ENCODE measurements at regions not wholly inside any gene's neighbourhood (a gene's known extent, or its start where the extent isn't known, plus 50 kb on each side); places are given as distances from the start of the nearest gene placed in this dataset.
A peak's percentile ranks its signal among the peaks of the same experiment; 100 is the strongest.

- Histone ChIP-seq H3K56ac (replicated peaks; ENCODE audit: insufficient read length, low read depth, low read length) (no peak overlapping the region), H3K18ac (ENCODE audit: extremely low read depth, low read length) (no peak overlapping the region; the same call in 1 of the 2 replicates), H3K79me2 (ENCODE audit: control insufficient read depth in 1 of 2, insufficient read depth in 2 of 2, low read length in 2 of 2) (no peaks in the 10 kb centered on the region), H3K9ac (replicated peaks in 1 of 4; ENCODE audit: extremely low read depth in 1 of 4, low read depth in 3 of 4, low read length in 3 of 4) (no peak overlapping the region), H3K36me3 (ENCODE audit: control insufficient read depth in 2 of 4, insufficient read depth in 4 of 4, low read length in 3 of 4) (peaks cover 0 to 6% (median 2%) of the 10 kb centered on the region in 4 experiments; a peak in 2 of 8 replicates), H3K27me3 (replicated peaks in 1 of 4; ENCODE audit: control insufficient read depth in 3 of 4, extremely low read depth in 1 of 4, insufficient read depth in 3 of 4, low read length in 3 of 4) (peaks cover 0 to 1% (median 0%) of the 10 kb centered on the region in 4 experiments; a peak in 1 of 7 replicates), H4K20me1 (replicated peaks in 1 of 2; ENCODE audit: control insufficient read depth in 1 of 2, insufficient read depth in 2 of 2, low read length in 2 of 2) (no peaks in the 10 kb centered on the region), H3K4me2 (ENCODE audit: insufficient read depth in 1 of 2, low read depth in 2 of 2, low read length in 2 of 2) (no peak overlapping the region), H2BK120ac (replicated peaks; ENCODE audit: low read depth, low read length) (no peak overlapping the region), H4K91ac (replicated peaks; ENCODE audit: insufficient read length, low read length) (no peak overlapping the region), H3K4ac (replicated peaks; ENCODE audit: insufficient read length, low read depth, low read length) (peak overlapping the region; percentile 69), H3K23ac (ENCODE audit: insufficient read length) (no peak overlapping the region), H3K27ac (ENCODE audit: low read depth, low read length) (no peak overlapping the region), H2BK20ac (ENCODE audit: low read length) (peak overlapping the region; percentile 4; the same call in 1 of the 2 replicates), H2BK5ac (ENCODE audit: low read depth, low read length) (no peak overlapping the region), H3K9me3 (ENCODE audit: insufficient read depth in 2 of 2, low read depth in 1 of 2, low read length in 1 of 2) (peaks cover 0 to 4% of the 10 kb centered on the region in 2 experiments; a peak in 1 of 4 replicates), H2AK5ac (ENCODE audit: low read depth, low read length) (no peak overlapping the region), H3K79me1 (ENCODE audit: low read depth, low read length) (no peaks in the 10 kb centered on the region), H3K4me1 (replicated peaks in 1 of 4; ENCODE audit: control insufficient read depth in 3 of 4, insufficient read depth in 4 of 4, low read length in 3 of 4) (peaks cover 0 to 9% (median 6%) of the 10 kb centered on the region in 4 experiments; a peak in 4 of 7 replicates), H3K23me2 (ENCODE audit: low read depth, low read length) (no peaks in the 10 kb centered on the region), H3K4me3 (ENCODE audit: extremely low read depth in 1 of 4, insufficient read depth in 2 of 4, low read depth in 3 of 4, low read length in 4 of 4) (no peak overlapping the region), H4K5ac (ENCODE audit: insufficient read length, low read depth, low read length) (no peak overlapping the region), H2BK15ac (ENCODE audit: low read length) (no peak overlapping the region), H3K14ac (ENCODE audit: insufficient read length) (no peak overlapping the region), H2AFZ (ENCODE audit: low read length) (peak overlapping the region; percentile 82), H2BK12ac (ENCODE audit: low read depth, low read length) (peak overlapping the region; percentile 4; the same call in 1 of the 2 replicates), H4K8ac (ENCODE audit: extremely low read depth, insufficient read depth, low read length) (no peak overlapping the region)
- TF ChIP-seq BCL11A (IDR thresholded peaks at IDR 0.05; ENCODE audit: low read depth in 2 of 2, low read length in 2 of 2) (no peak), SIX5 (IDR thresholded peaks at IDR 0.05; ENCODE audit: low read depth, low read length) (no peak), GABPA (IDR thresholded peaks at IDR 0.05; ENCODE audit: borderline replicate concordance, insufficient read depth, low read length) (no peak), HDAC2 (IDR thresholded peaks at IDR 0.05; ENCODE audit: borderline replicate concordance in 1 of 2, low read depth in 2 of 2, low read length in 2 of 2) (no peak), KDM1A (IDR thresholded peaks at IDR 0.05; ENCODE audit: borderline replicate concordance, low read length) (no peak), HDAC6 (IDR thresholded peaks at IDR 0.05; ENCODE audit: low read depth, low read length) (no peak)
- DNase-seq (ENCODE audit: low read depth in 1 of 2, low spot score in 2 of 2) (no peak), FAIRE-seq (no peak)
- WGBS, 2 experiments (ENCODE audit: extremely low coverage in 1 of 2, insufficient coverage in 1 of 2, insufficient read length in 1 of 2, insufficient replicate concordance in 2 of 2, low coverage in 1 of 2, low lambda C conversion rate in 2 of 2, missing lambda C conversion rate in 1 of 2), result 86% methylated on average over 5 of the region's 5 CpGs; no CpG with 5 or more reads in 1 of the 2 experiments
- ChIA-PET POLR2A (ENCODE audit: partially characterized antibody) (no interaction called here), CTCF (ENCODE audit: partially characterized antibody) (interaction anchor here (1.0 to 4.1 kb wide), 3 partner anchors 12 to 148 kb away, joined by 3 to 16 read pairs (median 4); no protein-coding TSS in a partner anchor)
These were observed 143.2 kb downstream of the TUSC7 start for GRCh38 chr3:116852803-116853202.
